ENCODE measurements at regions not wholly inside any gene's neighbourhood (a gene's known extent, or its start where the extent isn't known, plus 50 kb on each side); places are given as distances from the start of the nearest gene placed in this dataset.
A peak's percentile ranks its signal among the peaks of the same experiment; 100 is the strongest.

GRCh38 chr3:147941969-147942368 lies 532.8 kb downstream of the ZIC1 start:
- Histone ChIP-seq H3K4me1 (ENCODE audit: insufficient read depth, low read length) (peaks cover 39% of the 10 kb centered on the region), H3K9ac (ENCODE audit: low read depth, low read length) (no peak overlapping the region), H3K4me3 (ENCODE audit: low read length) (no peak overlapping the region), H3K27ac (ENCODE audit: low read length) (no peak overlapping the region), H3K36me3 (ENCODE audit: insufficient read depth, low read depth, low read length) (no peaks in the 10 kb centered on the region), H3K9me3 (ENCODE audit: insufficient read depth, low read depth, low read length) (no peaks in the 10 kb centered on the region), H3K27me3 (ENCODE audit: insufficient read depth, low read length) (no peaks in the 10 kb centered on the region)

DNA sequence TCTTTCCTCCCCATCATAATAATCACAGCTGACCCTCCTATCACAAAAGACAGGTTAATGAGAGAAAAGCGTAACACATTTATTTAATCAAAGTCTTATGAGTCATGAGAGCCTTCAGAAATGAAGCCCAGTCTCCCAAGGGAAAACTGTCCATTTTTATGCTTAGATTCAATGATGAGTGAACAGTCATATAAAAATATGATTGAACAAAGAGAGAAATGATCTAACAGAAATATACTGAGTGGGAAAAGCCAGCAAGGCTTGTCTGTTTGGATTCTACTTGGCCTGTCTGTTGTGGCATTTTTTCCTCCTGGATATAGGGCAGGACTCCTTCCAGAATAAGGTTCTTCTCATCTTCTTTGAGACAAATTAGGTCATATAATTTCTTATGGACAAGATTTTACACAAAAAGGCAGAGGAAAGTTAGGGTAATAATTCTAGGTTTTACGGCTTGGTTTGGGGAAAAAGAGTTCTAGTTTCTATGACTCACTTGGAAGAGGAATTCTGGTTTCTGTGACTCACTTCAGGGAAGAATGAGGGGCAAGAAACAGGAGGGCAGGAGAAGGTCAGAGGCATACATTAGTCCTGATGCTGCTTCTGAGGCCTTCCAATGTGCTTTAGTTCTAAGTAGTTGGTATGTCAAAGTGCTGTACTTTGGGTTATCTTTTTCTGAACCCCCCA lies 534.2 kb downstream of the ZIC1 start:
- H3K27ac ChIP-seq (ENCODE audit: low read length) = no peak overlapping the region

GRCh38 chr3:147945968-147946519 lies 536.9 kb downstream of the ZIC1 start:
- Histone ChIP-seq H3K9ac (ENCODE audit: low read depth, low read length) (peak overlapping the region; percentile 61; the same call in 1 of the 2 replicates), H3K9me3 (ENCODE audit: insufficient read depth, low read depth, low read length) (no peaks in the 10 kb centered on the region), H3K4me1 (ENCODE audit: insufficient read depth, low read length) (peaks cover 26% of the 10 kb centered on the region), H3K27ac (ENCODE audit: low read length) (peak overlapping the region; percentile 59), H3K4me3 (ENCODE audit: low read length) (peak overlapping the region; percentile 15; the same call in 1 of the 2 replicates), H3K27me3 (ENCODE audit: insufficient read depth, low read length) (no peaks in the 10 kb centered on the region), H3K36me3 (ENCODE audit: insufficient read depth, low read depth, low read length) (no peaks in the 10 kb centered on the region)

More for the DNA sequence above, 534.2 kb downstream of the ZIC1 start:
- peaks cover 34% of the 10 kb centered on the region for H3K4me1 ChIP-seq (ENCODE audit: insufficient read depth, low read length)
- no peaks in the 10 kb centered on the region for H3K36me3 ChIP-seq (ENCODE audit: insufficient read depth, low read depth, low read length)
- H3K9ac ChIP-seq (ENCODE audit: low read depth, low read length) = no peak overlapping the region
- no peaks in the 10 kb centered on the region for H3K27me3 ChIP-seq (ENCODE audit: insufficient read depth, low read length)
- no peak overlapping the region for H3K4me3 ChIP-seq (ENCODE audit: low read length)
- H3K9me3 ChIP-seq (ENCODE audit: insufficient read depth, low read depth, low read length) = no peaks in the 10 kb centered on the region

DNA sequence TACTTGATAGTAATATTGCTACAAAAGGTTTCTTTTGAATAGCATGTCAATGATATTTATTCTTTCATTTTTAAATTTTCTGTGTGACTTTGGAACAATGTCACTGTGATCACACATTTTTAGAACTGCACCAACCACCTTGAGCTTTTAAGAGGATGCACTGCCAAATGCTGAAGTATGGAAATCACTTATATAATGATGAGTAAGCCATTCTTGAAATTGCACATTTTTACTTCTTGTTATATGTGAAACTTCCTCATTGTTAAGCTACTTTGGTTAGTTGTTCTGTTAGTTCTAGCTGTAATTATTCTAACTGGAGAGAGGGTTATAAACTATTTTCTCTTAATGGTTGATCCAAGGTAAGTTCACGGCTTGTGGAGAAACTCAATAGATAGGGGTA lies 547.5 kb downstream of the ZIC1 start:
- H3K27me3 ChIP-seq (ENCODE audit: insufficient read depth, low read length) = no peaks in the 10 kb centered on the region
- H3K36me3 ChIP-seq (ENCODE audit: insufficient read depth, low read depth, low read length) = no peaks in the 10 kb centered on the region
- peaks cover 5% of the 10 kb centered on the region; the same call in 1 of the 2 replicates for H3K9me3 ChIP-seq (ENCODE audit: insufficient read depth, low read depth, low read length)
- no peak overlapping the region for H3K4me3 ChIP-seq (ENCODE audit: low read length)
- H3K27ac ChIP-seq (ENCODE audit: low read length) = no peak overlapping the region
- H3K4me1 ChIP-seq (ENCODE audit: insufficient read depth, low read length) = peaks cover under 1% of the 10 kb centered on the region; the same call in 1 of the 2 replicates
- no peak overlapping the region for H3K9ac ChIP-seq (ENCODE audit: low read depth, low read length)

DNA sequence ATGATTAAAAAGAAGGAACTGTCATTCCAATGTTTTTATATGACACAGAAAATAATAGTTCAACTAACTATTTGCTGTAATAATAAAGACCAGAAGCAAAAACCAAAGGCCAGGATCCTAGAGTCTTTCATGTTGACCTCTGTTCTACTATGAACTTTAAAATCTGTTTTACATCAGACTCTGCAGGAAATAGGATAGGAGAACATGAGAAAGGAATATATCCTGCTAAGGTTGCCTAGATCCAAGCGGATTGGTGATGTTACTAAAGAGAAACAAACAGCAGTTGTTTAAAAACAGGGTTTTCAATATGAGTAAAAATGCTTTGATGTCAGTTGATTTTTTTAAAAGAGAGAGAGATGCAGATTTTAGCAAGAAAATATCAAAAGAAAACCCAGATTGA lies 549.6 kb downstream of the ZIC1 start:
- Histone ChIP-seq H3K36me3 (ENCODE audit: insufficient read depth, low read depth, low read length) (no peaks in the 10 kb centered on the region), H3K27ac (ENCODE audit: low read length) (no peak overlapping the region), H3K9ac (ENCODE audit: low read depth, low read length) (no peak overlapping the region), H3K4me3 (ENCODE audit: low read length) (no peak overlapping the region), H3K9me3 (ENCODE audit: insufficient read depth, low read depth, low read length) (peaks cover 5% of the 10 kb centered on the region; the same call in 1 of the 2 replicates), H3K4me1 (ENCODE audit: insufficient read depth, low read length) (peaks cover 4% of the 10 kb centered on the region), H3K27me3 (ENCODE audit: insufficient read depth, low read length) (no peaks in the 10 kb centered on the region)

DNA sequence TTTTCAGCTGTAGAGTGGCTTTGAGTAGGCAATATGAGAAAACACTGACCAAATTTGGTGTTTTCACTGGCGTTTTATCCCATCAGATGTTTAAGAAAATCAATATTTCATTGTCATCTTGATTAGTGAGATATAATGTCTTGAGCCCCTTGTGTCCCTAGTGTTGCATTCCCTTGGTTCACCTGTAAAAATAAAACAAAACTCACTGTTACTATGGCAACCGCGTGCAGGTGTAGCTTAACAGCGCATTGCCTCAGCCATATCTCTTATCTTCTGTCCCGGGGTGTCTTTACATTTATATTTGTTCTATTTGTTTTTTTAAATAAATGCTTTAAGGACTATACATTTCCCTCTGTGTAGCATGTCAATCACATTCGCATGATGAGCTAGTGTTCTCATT lies 551.6 kb downstream of the ZIC1 start:
- Histone ChIP-seq H3K4me3 (ENCODE audit: low read length) (no peak overlapping the region), H3K36me3 (ENCODE audit: insufficient read depth, low read depth, low read length) (no peaks in the 10 kb centered on the region), H3K4me1 (ENCODE audit: insufficient read depth, low read length) (peaks cover 4% of the 10 kb centered on the region), H3K9me3 (ENCODE audit: insufficient read depth, low read depth, low read length) (no peaks in the 10 kb centered on the region), H3K27me3 (ENCODE audit: insufficient read depth, low read length) (no peaks in the 10 kb centered on the region), H3K27ac (ENCODE audit: low read length) (no peak overlapping the region), H3K9ac (ENCODE audit: low read depth, low read length) (no peak overlapping the region)

GRCh38 chr3:147962408-147963164 lies 553.4 kb downstream of the ZIC1 start:
- Histone ChIP-seq H3K4me1 (ENCODE audit: insufficient read depth, low read length) (peaks cover 4% of the 10 kb centered on the region), H3K4me3 (ENCODE audit: low read length) (0 out of 2 replicates have a peak overlapping the region, but pooled peaks have one; percentile 21), H3K27me3 (ENCODE audit: insufficient read depth, low read length) (no peaks in the 10 kb centered on the region), H3K9ac (ENCODE audit: low read depth, low read length) (no peak overlapping the region; the same call in 1 of the 2 replicates), H3K36me3 (ENCODE audit: insufficient read depth, low read depth, low read length) (no peaks in the 10 kb centered on the region), H3K9me3 (ENCODE audit: insufficient read depth, low read depth, low read length) (no peaks in the 10 kb centered on the region), H3K27ac (ENCODE audit: low read length) (no peak overlapping the region)

GRCh38 chr3:147963711-147964110 lies 554.5 kb downstream of the ZIC1 start:
- Histone ChIP-seq H3K36me3 (ENCODE audit: insufficient read depth, low read depth, low read length) (no peaks in the 10 kb centered on the region), H3K4me3 (ENCODE audit: low read length) (no peak overlapping the region), H3K27ac (ENCODE audit: low read length) (no peak overlapping the region), H3K4me1 (ENCODE audit: insufficient read depth, low read length) (peaks cover 4% of the 10 kb centered on the region), H3K9me3 (ENCODE audit: insufficient read depth, low read depth, low read length) (no peaks in the 10 kb centered on the region), H3K9ac (ENCODE audit: low read depth, low read length) (no peak overlapping the region), H3K27me3 (ENCODE audit: insufficient read depth, low read length) (no peaks in the 10 kb centered on the region)

DNA sequence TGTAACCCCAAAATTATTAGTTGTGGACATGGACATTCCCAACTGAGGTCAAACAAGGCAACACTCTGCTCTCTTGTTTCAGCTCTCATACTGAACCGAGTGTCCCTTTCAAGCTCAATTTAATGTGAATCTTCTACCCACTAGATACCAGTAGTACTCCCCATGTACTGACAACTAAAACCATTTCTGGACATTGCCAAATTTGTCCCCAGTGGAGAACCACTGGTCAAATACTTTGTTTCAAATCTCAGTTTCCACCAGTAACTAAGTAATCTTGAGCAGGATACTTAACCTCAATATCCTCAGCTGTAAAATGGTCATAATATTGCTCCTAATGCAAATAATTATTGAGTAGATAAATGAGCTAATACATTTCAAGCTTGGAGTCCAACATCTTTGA lies 566.0 kb downstream of the ZIC1 start:
- Histone ChIP-seq H3K27ac (ENCODE audit: low read length) (no peak overlapping the region), H3K27me3 (ENCODE audit: insufficient read depth, low read length) (no peaks in the 10 kb centered on the region), H3K4me1 (ENCODE audit: insufficient read depth, low read length) (no peaks in the 10 kb centered on the region), H3K4me3 (ENCODE audit: low read length) (no peak overlapping the region), H3K9me3 (ENCODE audit: insufficient read depth, low read depth, low read length) (no peaks in the 10 kb centered on the region), H3K36me3 (ENCODE audit: insufficient read depth, low read depth, low read length) (no peaks in the 10 kb centered on the region), H3K9ac (ENCODE audit: low read depth, low read length) (no peak overlapping the region)

GRCh38 chr3:147977001-147977400 lies 567.8 kb downstream of the ZIC1 start:
- Histone ChIP-seq H3K36me3 (ENCODE audit: insufficient read depth, low read depth, low read length) (no peaks in the 10 kb centered on the region), H3K9me3 (ENCODE audit: insufficient read depth, low read depth, low read length) (no peaks in the 10 kb centered on the region), H3K27ac (ENCODE audit: low read length) (no peak overlapping the region), H3K4me3 (ENCODE audit: low read length) (no peak overlapping the region), H3K9ac (ENCODE audit: low read depth, low read length) (no peak overlapping the region), H3K4me1 (ENCODE audit: insufficient read depth, low read length) (no peaks in the 10 kb centered on the region), H3K27me3 (ENCODE audit: insufficient read depth, low read length) (no peaks in the 10 kb centered on the region)

DNA sequence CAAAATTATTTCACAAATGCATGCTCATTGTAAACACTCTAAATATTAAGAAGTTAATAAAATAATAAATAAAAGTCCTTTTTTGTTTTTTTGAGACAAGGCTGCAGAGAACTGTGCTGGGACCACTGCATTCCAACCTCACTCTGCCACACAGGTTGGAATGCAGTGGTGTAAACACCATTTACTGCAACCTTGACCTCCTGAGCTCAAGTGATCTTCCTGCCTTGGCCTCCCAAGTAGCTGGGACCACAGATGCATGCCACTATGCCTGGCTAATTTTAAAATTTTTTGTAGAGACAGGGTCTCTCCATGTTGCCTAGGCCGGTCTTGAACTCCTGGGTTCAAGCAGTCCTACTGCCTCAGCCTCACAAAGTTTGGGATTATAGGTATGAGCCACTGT lies 578.4 kb downstream of the ZIC1 start:
- Histone ChIP-seq H3K4me3 (ENCODE audit: low read length) (no peak overlapping the region), H3K27ac (ENCODE audit: low read length) (no peak overlapping the region), H3K36me3 (ENCODE audit: insufficient read depth, low read depth, low read length) (no peaks in the 10 kb centered on the region), H3K9ac (ENCODE audit: low read depth, low read length) (no peak overlapping the region), H3K9me3 (ENCODE audit: insufficient read depth, low read depth, low read length) (no peaks in the 10 kb centered on the region), H3K4me1 (ENCODE audit: insufficient read depth, low read length) (no peaks in the 10 kb centered on the region), H3K27me3 (ENCODE audit: insufficient read depth, low read length) (no peaks in the 10 kb centered on the region)

- no peaks in the 10 kb centered on the region for H3K36me3 ChIP-seq (ENCODE audit: insufficient read depth, low read depth, low read length)
- H3K9ac ChIP-seq (ENCODE audit: low read depth, low read length) = no peak overlapping the region
- no peak overlapping the region for H3K4me3 ChIP-seq (ENCODE audit: low read length)
- H3K4me1 ChIP-seq (ENCODE audit: insufficient read depth, low read length) = no peaks in the 10 kb centered on the region
- no peaks in the 10 kb centered on the region for H3K9me3 ChIP-seq (ENCODE audit: insufficient read depth, low read depth, low read length)
- H3K27ac ChIP-seq (ENCODE audit: low read length) = no peak overlapping the region
- no peaks in the 10 kb centered on the region for H3K27me3 ChIP-seq (ENCODE audit: insufficient read depth, low read length)
Measured at GRCh38 chr3:147989344-147989743, 580.2 kb downstream of the ZIC1 start.

Data from iPS-20b (cell line).